Duodenal mucosa (tissue), 2 donors: ENCODE measurements at regions not wholly inside any gene's neighbourhood (a gene's known extent, or its start where the extent isn't known, plus 50 kb on each side); places are given as distances from the start of the nearest gene placed in this dataset.
"Not testable (repeated sequence)": the region's sequence is repeated elsewhere in the genome, so short reads cannot be mapped to it uniquely, and the experiment has no call there.

ENCODE experiments used
- H3K27ac ChIP-seq: one replicate; pipeline ENCODE4 v1.7.0; 2013; ENCODE audit warnings: low read depth, low read length
- H3K27me3 ChIP-seq, 2 donors: one replicate each; pipeline ENCODE4 v1.7.0; 2013; ENCODE audit warnings: low read length in 2 of 2, control low read depth in 1 of 2; ENCODE audit not compliant: insufficient read depth in 2 of 2, control insufficient read depth in 1 of 2
- H3K36me3 ChIP-seq, 2 donors: one replicate each; pipeline ENCODE4 v1.7.0; 2013; ENCODE audit warnings: low read length in 2 of 2, control low read depth in 1 of 2; ENCODE audit not compliant: insufficient read depth in 2 of 2, control insufficient read depth in 1 of 2
- H3K4me1 ChIP-seq, 2 donors: one replicate each; pipeline ENCODE4 v1.7.0; 2013; ENCODE audit warnings: low read length in 2 of 2, control low read depth in 1 of 2; ENCODE audit not compliant: insufficient read depth in 2 of 2, control insufficient read depth in 1 of 2
- H3K4me3 ChIP-seq, 2 donors: one replicate each; pipeline ENCODE4 v1.7.0; 2013; ENCODE audit warnings: low read length in 2 of 2, low read depth in 1 of 2
- H3K9ac ChIP-seq, 2 donors: one replicate each; pipeline ENCODE4 v1.7.0; 2013; ENCODE audit warnings: low read length in 2 of 2, low read depth in 1 of 2
- H3K9me3 ChIP-seq, 2 donors: one replicate each; pipeline ENCODE4 v1.7.0; 2013; ENCODE audit warnings: low read length in 2 of 2, control low read depth in 1 of 2; ENCODE audit not compliant: control insufficient read depth in 1 of 2

- Histone ChIP-seq H3K27ac (no peak overlapping the region), H3K4me3 (no peak overlapping the region), H3K36me3 (no peaks in the 10 kb centered on the region), H3K9me3 (no peaks in the 10 kb centered on the region), H3K4me1 (no peaks in the 10 kb centered on the region), H3K27me3 (no peaks in the 10 kb centered on the region), H3K9ac (no peak overlapping the region)
Observed at GRCh38 chr1:73472810-73473209, 725.2 kb downstream of the LRRIQ3 start.

- Histone ChIP-seq H3K36me3 (no peaks in the 10 kb centered on the region), H3K4me1 (no peaks in the 10 kb centered on the region), H3K27ac (no peak overlapping the region), H3K9me3 (no peaks in the 10 kb centered on the region), H3K9ac (no peak overlapping the region), H3K27me3 (no peaks in the 10 kb centered on the region), H3K4me3 (no peak overlapping the region)
Observed at GRCh38 chr1:73467731-73468130, 730.2 kb downstream of the LRRIQ3 start.

GRCh38 chr1:73463873-73464272 lies 734.1 kb downstream of the LRRIQ3 start:
- Histone ChIP-seq H3K27ac (no peak overlapping the region), H3K4me1 (no peaks in the 10 kb centered on the region), H3K36me3 (no peaks in the 10 kb centered on the region), H3K9me3 (no peaks in the 10 kb centered on the region), H3K27me3 (no peaks in the 10 kb centered on the region), H3K4me3 (no peak overlapping the region), H3K9ac (no peak overlapping the region)

- Histone ChIP-seq H3K27me3 (no peaks in the 10 kb centered on the region), H3K9ac (no peak overlapping the region), H3K9me3 (no peaks in the 10 kb centered on the region), H3K4me3 (no peak overlapping the region), H3K36me3 (no peaks in the 10 kb centered on the region), H3K27ac (no peak overlapping the region), H3K4me1 (no peaks in the 10 kb centered on the region)
Observed at GRCh38 chr1:73452522-73452921, 745.5 kb downstream of the LRRIQ3 start.

DNA sequence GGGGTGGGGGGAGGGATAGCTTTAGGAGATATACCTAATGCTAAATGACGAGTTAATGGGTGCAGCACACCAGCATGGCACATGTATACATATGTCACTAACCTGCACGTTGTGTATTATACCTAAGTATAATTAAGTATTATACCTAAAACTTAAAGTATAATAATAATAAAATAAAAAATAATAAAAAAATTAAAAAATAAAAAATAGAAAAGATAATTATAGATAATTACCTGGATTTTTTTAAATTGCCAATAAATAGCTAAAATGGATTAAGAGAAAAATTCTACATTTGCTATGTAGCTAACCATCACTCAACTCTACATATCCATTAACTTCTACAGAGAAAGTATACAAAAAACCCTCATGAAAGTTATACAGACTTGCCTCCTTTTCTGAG lies 747.3 kb downstream of the LRRIQ3 start:
- not testable (repeated sequence) for H3K4me3 ChIP-seq, H3K4me1 ChIP-seq, H3K9ac ChIP-seq, H3K9me3 ChIP-seq, H3K27ac ChIP-seq, H3K27me3 ChIP-seq, H3K36me3 ChIP-seq

- Histone ChIP-seq H3K36me3 (no peaks in the 10 kb centered on the region), H3K27ac (no peak overlapping the region), H3K9ac (no peak overlapping the region), H3K27me3 (no peaks in the 10 kb centered on the region), H3K4me1 (no peaks in the 10 kb centered on the region), H3K9me3 (no peaks in the 10 kb centered on the region), H3K4me3 (no peak overlapping the region)
Observed at GRCh38 chr1:73411479-73411878, 786.5 kb downstream of the LRRIQ3 start.

DNA sequence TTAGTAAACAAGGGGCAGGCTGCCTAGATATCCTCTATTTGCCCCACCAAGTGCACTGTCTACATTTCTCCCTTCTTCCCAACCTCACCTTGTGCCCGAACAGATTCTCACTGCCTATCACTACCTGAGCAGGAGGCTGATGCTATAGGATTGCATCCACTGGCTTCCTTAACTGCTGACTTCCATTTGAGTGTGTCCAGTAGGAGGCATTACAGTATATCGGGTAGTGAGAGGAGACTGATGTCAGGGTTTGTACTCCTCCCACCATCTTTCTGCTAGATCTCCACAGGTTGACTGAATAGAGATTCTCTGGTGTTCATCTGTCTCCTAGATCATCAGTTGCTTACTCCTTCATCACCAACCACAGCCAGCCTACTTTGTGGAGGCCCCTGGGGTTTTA lies 796.3 kb downstream of the LRRIQ3 start:
- Histone ChIP-seq H3K27ac (no peak overlapping the region), H3K4me1 (peaks cover 0 to 9% of the 10 kb centered on the region in 2 donors), H3K9ac (no peak overlapping the region), H3K4me3 (no peak overlapping the region), H3K27me3 (no peaks in the 10 kb centered on the region), H3K9me3 (no peaks in the 10 kb centered on the region), H3K36me3 (no peaks in the 10 kb centered on the region)

DNA sequence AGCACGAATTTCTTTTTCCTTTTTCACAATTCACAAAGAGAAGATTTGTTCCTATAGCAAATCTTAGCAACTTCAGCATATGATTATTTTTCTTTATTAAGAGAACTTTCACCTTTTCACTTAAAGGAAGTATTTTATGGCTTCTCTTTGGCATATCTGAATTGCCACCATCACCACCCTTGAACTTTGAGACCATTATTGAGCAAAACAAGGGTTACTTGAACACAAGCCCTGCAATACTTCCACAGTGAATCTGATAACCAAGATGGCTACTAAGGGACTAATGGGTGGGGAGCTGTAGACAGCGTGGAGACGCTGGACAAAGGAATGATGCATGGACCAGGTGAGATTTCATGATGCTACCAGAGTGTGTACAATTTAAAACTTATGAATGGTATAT lies 815.0 kb downstream of the LRRIQ3 start:
- Histone ChIP-seq H3K27ac (no peak overlapping the region), H3K9ac (no peak overlapping the region), H3K27me3 (no peaks in the 10 kb centered on the region)

GRCh38 chr1:73366734-73367413 lies 831.1 kb downstream of the LRRIQ3 start:
- Histone ChIP-seq H3K9ac (no peak overlapping the region), H3K9me3 (no peaks in the 10 kb centered on the region), H3K36me3 (no peaks in the 10 kb centered on the region), H3K27ac (no peak overlapping the region), H3K4me1 (peaks cover 3 to 17% of the 10 kb centered on the region in 2 donors), H3K4me3 (no peak overlapping the region), H3K27me3 (no peaks in the 10 kb centered on the region)

More for the DNA sequence above, 815.0 kb downstream of the LRRIQ3 start:
- H3K36me3 ChIP-seq = no peaks in the 10 kb centered on the region
- H3K9me3 ChIP-seq = peaks cover 0 to 4% of the 10 kb centered on the region in 2 donors
- H3K4me3 ChIP-seq = peak overlapping the region in 1 of 2 donors; percentile 17
- peaks cover 5 to 10% of the 10 kb centered on the region in 2 donors for H3K4me1 ChIP-seq

GRCh38 chr1:73359001-73359400 lies 839.0 kb downstream of the LRRIQ3 start:
- H3K9me3 ChIP-seq = no peaks in the 10 kb centered on the region
- H3K27me3 ChIP-seq = no peaks in the 10 kb centered on the region
- H3K4me1 ChIP-seq = no peaks in the 10 kb centered on the region
- H3K4me3 ChIP-seq = no peak overlapping the region
- H3K36me3 ChIP-seq = no peaks in the 10 kb centered on the region
- H3K9ac ChIP-seq = no peak overlapping the region
- no peak overlapping the region for H3K27ac ChIP-seq

DNA sequence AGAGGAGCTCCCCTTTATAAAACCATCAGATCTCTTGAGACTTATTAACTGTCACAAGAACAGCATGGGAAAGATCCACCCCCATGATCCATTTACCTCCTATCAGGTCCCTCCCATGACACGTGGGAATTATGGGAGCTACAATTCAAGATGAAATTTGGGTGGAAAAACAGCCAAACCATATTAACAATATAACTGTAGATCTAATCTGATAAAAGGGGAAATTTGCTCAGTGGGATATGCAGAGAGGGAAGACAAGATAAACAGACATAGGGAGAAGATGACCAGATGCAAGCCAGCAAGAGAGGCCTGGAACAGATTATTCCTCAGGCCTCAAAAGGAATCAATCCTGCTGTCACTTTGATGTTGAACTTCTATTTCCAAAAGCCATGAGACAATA lies 841.5 kb downstream of the LRRIQ3 start:
- no peak overlapping the region for H3K4me3 ChIP-seq
- H3K9me3 ChIP-seq = no peaks in the 10 kb centered on the region
- no peaks in the 10 kb centered on the region for H3K36me3 ChIP-seq
- H3K9ac ChIP-seq = no peak overlapping the region
- no peaks in the 10 kb centered on the region for H3K4me1 ChIP-seq
- H3K27ac ChIP-seq = no peak overlapping the region
- H3K27me3 ChIP-seq = no peaks in the 10 kb centered on the region
